ENCODE measurements at regions not wholly inside any gene's neighbourhood (a gene's known extent, or its start where the extent isn't known, plus 50 kb on each side); places are given as distances from the start of the nearest gene placed in this dataset.

DNA sequence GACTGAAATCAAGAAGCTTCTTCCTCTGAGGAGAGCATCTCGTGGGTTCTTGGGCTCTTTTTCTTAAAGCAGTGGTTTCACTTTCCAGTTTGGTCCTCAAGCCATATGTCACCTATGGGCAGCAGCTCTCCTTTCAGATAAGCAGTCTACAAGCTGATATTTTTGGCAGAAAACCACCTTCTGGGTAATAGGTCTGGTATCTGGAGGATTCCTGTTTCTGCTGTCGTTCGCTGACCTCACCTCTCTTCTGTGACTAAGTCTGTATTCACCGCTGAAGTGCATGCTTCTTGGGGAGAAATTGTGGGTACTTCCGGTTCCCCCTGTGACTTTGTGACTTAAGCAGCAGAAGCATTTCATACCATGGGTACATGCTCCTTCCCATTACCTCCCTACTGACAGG, 193.6 kb downstream of the EDN1 start:
- FAIRE-seq (no peak), DNase-seq (no peak)
- H3K4me3 ChIP-seq (ENCODE audit: low read length in 3 of 3): no peak overlapping the region
- intact Hi-C loops (cut with DNase I): no loop called here
- no peak for TF ChIP-seq CTCF (IDR thresholded peaks at IDR 0.05; ENCODE audit: borderline replicate concordance, extremely low read depth, insufficient read depth)
- H3K9ac ChIP-seq (ENCODE audit: low read length in 3 of 3): no peak overlapping the region
- H3K9me3 ChIP-seq (ENCODE audit: control insufficient read depth in 2 of 3, insufficient read depth in 1 of 3, low read length in 3 of 3): no peaks in the 10 kb centered on the region
- no peak overlapping the region for H3K27ac ChIP-seq (ENCODE audit: low read depth in 2 of 2, low read length in 2 of 2)
- H3K36me3 ChIP-seq (ENCODE audit: control insufficient read depth in 2 of 3, insufficient read depth in 3 of 3, low read length in 3 of 3): no peaks in the 10 kb centered on the region
- no peaks in the 10 kb centered on the region for H3K27me3 ChIP-seq (ENCODE audit: control insufficient read depth, insufficient read depth, low read length)
- H3K4me1 ChIP-seq (ENCODE audit: control insufficient read depth in 2 of 3, insufficient read depth in 2 of 3, low read depth in 1 of 3, low read length in 3 of 3): no peaks in the 10 kb centered on the region

- H3K27ac ChIP-seq (ENCODE audit: low read depth in 2 of 2, low read length in 2 of 2): no peak overlapping the region
Observed at GRCh38 chr6:12484519-12484918, 194.4 kb downstream of the EDN1 start.

DNA sequence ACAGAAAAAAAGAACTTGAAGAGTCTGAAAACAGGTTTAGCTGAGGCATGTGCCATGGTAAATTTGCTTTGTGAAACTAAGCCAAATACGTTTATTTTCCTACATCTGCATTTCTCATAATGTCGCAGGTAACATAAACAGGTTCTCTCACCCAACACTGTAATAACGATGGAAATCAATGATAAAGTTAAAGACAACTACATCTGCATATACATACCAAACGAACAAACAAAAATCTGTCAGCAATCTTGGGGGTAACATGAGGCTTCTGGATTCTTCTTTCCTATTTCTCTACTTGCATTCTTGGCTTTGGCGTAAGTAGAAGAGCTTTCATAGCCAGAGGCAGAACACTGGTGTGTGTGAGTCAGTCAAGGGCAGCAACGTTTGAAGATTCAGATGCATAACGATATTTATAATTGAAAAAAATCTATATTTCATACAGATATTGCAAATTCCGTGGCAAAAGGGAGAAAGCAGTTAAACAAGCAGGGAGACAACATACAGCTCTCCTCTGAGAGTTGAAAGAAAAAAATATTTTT, 195.1 kb downstream of the EDN1 start:
- Histone ChIP-seq H3K4me3 (ENCODE audit: low read length in 3 of 3) (no peak overlapping the region), H3K27ac (ENCODE audit: low read depth in 2 of 2, low read length in 2 of 2) (no peak overlapping the region), H3K36me3 (ENCODE audit: control insufficient read depth in 2 of 3, insufficient read depth in 3 of 3, low read length in 3 of 3) (no peaks in the 10 kb centered on the region), H3K27me3 (ENCODE audit: control insufficient read depth, insufficient read depth, low read length) (no peaks in the 10 kb centered on the region), H3K9ac (ENCODE audit: low read length in 3 of 3) (no peak overlapping the region), H3K9me3 (ENCODE audit: control insufficient read depth in 2 of 3, insufficient read depth in 1 of 3, low read length in 3 of 3) (no peaks in the 10 kb centered on the region), H3K4me1 (ENCODE audit: control insufficient read depth in 2 of 3, insufficient read depth in 2 of 3, low read depth in 1 of 3, low read length in 3 of 3) (no peaks in the 10 kb centered on the region)
- DNase-seq: no peak
- TF ChIP-seq CTCF (IDR thresholded peaks at IDR 0.05; ENCODE audit: borderline replicate concordance, extremely low read depth, insufficient read depth): no peak
- intact Hi-C loops (cut with DNase I): no loop called here
- FAIRE-seq: no peak

More at GRCh38 chr6:12484519-12484918, 194.4 kb downstream of the EDN1 start:
- Histone ChIP-seq H3K4me1 (ENCODE audit: control insufficient read depth in 2 of 3, insufficient read depth in 2 of 3, low read depth in 1 of 3, low read length in 3 of 3) (no peaks in the 10 kb centered on the region), H3K36me3 (ENCODE audit: control insufficient read depth in 2 of 3, insufficient read depth in 3 of 3, low read length in 3 of 3) (no peaks in the 10 kb centered on the region), H3K4me3 (ENCODE audit: low read length in 3 of 3) (no peak overlapping the region), H3K9me3 (ENCODE audit: control insufficient read depth in 2 of 3, insufficient read depth in 1 of 3, low read length in 3 of 3) (no peaks in the 10 kb centered on the region), H3K27me3 (ENCODE audit: control insufficient read depth, insufficient read depth, low read length) (no peaks in the 10 kb centered on the region), H3K9ac (ENCODE audit: low read length in 3 of 3) (no peak overlapping the region)
- DNase-seq (no peak), FAIRE-seq (no peak)
- intact Hi-C loops (cut with DNase I): no loop called here
- TF ChIP-seq CTCF (IDR thresholded peaks at IDR 0.05; ENCODE audit: borderline replicate concordance, extremely low read depth, insufficient read depth): no peak

GRCh38 chr6:12485837-12486236, 195.7 kb downstream of the EDN1 start:
- Histone ChIP-seq H3K27me3 (ENCODE audit: control insufficient read depth, insufficient read depth, low read length) (no peaks in the 10 kb centered on the region), H3K9me3 (ENCODE audit: control insufficient read depth in 2 of 3, insufficient read depth in 1 of 3, low read length in 3 of 3) (no peaks in the 10 kb centered on the region), H3K4me1 (ENCODE audit: control insufficient read depth in 2 of 3, insufficient read depth in 2 of 3, low read depth in 1 of 3, low read length in 3 of 3) (no peaks in the 10 kb centered on the region), H3K27ac (ENCODE audit: low read depth in 2 of 2, low read length in 2 of 2) (no peak overlapping the region), H3K4me3 (ENCODE audit: low read length in 3 of 3) (no peak overlapping the region), H3K36me3 (ENCODE audit: control insufficient read depth in 2 of 3, insufficient read depth in 3 of 3, low read length in 3 of 3) (no peaks in the 10 kb centered on the region), H3K9ac (ENCODE audit: low read length in 3 of 3) (no peak overlapping the region)
- intact Hi-C loops (cut with DNase I): no loop called here
- FAIRE-seq: no peak
- no peak for TF ChIP-seq CTCF (IDR thresholded peaks at IDR 0.05; ENCODE audit: borderline replicate concordance, extremely low read depth, insufficient read depth)
- DNase-seq: no peak
